ENCODE measurements at regions not wholly inside any gene's neighbourhood (a gene's known extent, or its start where the extent isn't known, plus 50 kb on each side); places are given as distances from the start of the nearest gene placed in this dataset.
A peak's percentile ranks its signal among the peaks of the same experiment; 100 is the strongest.

GRCh38 chr4:32958586-32958985 lies 2238.4 kb downstream of the PCDH7 start:
- DNase-seq (ENCODE audit: low read depth) = no peak
- TF ChIP-seq CTCF (IDR thresholded peaks at IDR 0.05; ENCODE audit: insufficient read depth, low read depth, low read length) = no peak
- H3K4me3 ChIP-seq (ENCODE audit: low read depth, low read length) = no peak overlapping the region

GRCh38 chr4:32962100-32962499 lies 2241.9 kb downstream of the PCDH7 start:
- H3K4me3 ChIP-seq (ENCODE audit: low read depth, low read length) = no peak overlapping the region
- TF ChIP-seq CTCF (IDR thresholded peaks at IDR 0.05; ENCODE audit: insufficient read depth, low read depth, low read length) = no peak
- no peak for DNase-seq (ENCODE audit: low read depth)

GRCh38 chr4:32985256-32985655 lies 2265.1 kb downstream of the PCDH7 start:
- no peak overlapping the region for H3K4me3 ChIP-seq (ENCODE audit: low read depth, low read length)
- no peak for DNase-seq (ENCODE audit: low read depth)
- TF ChIP-seq CTCF (IDR thresholded peaks at IDR 0.05; ENCODE audit: insufficient read depth, low read depth, low read length) = no peak

- DNase-seq (ENCODE audit: low read depth) = peak; percentile 7
- TF ChIP-seq CTCF (IDR thresholded peaks at IDR 0.05; ENCODE audit: insufficient read depth, low read depth, low read length) = no peak
- no peak overlapping the region for H3K4me3 ChIP-seq (ENCODE audit: low read depth, low read length)
These were observed 2266.1 kb downstream of the PCDH7 start for GRCh38 chr4:32986236-32986635.

- TF ChIP-seq CTCF (IDR thresholded peaks at IDR 0.05; ENCODE audit: insufficient read depth, low read depth, low read length) = no peak
- no peak for DNase-seq (ENCODE audit: low read depth)
- no peak overlapping the region for H3K4me3 ChIP-seq (ENCODE audit: low read depth, low read length)
These were observed 2266.9 kb downstream of the PCDH7 start for GRCh38 chr4:32987111-32987510.

- H3K4me3 ChIP-seq (ENCODE audit: low read depth, low read length) = no peak overlapping the region
- DNase-seq (ENCODE audit: low read depth) = no peak
- TF ChIP-seq CTCF (IDR thresholded peaks at IDR 0.05; ENCODE audit: insufficient read depth, low read depth, low read length) = no peak
These were observed 2268.1 kb downstream of the PCDH7 start for GRCh38 chr4:32988165-32988811.

- no peak for DNase-seq (ENCODE audit: low read depth)
- no peak for TF ChIP-seq CTCF (IDR thresholded peaks at IDR 0.05; ENCODE audit: insufficient read depth, low read depth, low read length)
- no peak overlapping the region for H3K4me3 ChIP-seq (ENCODE audit: low read depth, low read length)
These were observed 2271.5 kb downstream of the PCDH7 start for GRCh38 chr4:32991663-32992062.
